WI38 (cell line): ENCODE measurements at regions not wholly inside any gene's neighbourhood (a gene's known extent, or its start where the extent isn't known, plus 50 kb on each side); places are given as distances from the start of the nearest gene placed in this dataset.
"Not testable (repeated sequence)": the region's sequence is repeated elsewhere in the genome, so short reads cannot be mapped to it uniquely, and the experiment has no call there.

Experiments
- H3K4me3 ChIP-seq: 2 replicates; pipeline ENCODE4 v1.5.1; 2011; ENCODE audit warnings: low read depth, mild to moderate bottlenecking, control low read depth, low read length
- TF ChIP-seq, protein P1 (sequence below): IDR thresholded peaks from 2 replicates; pipeline ENCODE4 v1.5.1; 2012; ENCODE audit warnings: low read depth, mild to moderate bottlenecking, control low read depth, low read length

DNA sequence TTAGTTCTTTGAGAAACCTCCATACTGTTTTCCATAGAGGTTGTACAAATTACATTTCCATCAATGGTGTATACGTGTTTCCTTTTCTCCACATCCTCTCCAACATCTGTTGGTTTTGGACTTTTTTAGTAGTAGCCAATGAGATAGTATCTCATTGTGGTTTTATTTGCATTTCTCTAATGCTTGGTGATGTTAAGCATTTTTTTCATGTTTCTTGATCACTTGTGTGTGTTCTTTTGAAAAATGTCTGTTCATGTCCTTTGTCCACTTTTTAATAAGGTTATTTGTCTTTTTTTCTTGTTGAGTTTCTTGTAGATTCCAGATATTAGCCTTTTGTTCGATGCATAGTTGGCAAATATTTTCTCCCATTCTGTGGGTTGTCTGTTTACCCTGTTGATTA, 392.3 kb upstream of the ZEB2 start:
- TF ChIP-seq, protein P1, sequence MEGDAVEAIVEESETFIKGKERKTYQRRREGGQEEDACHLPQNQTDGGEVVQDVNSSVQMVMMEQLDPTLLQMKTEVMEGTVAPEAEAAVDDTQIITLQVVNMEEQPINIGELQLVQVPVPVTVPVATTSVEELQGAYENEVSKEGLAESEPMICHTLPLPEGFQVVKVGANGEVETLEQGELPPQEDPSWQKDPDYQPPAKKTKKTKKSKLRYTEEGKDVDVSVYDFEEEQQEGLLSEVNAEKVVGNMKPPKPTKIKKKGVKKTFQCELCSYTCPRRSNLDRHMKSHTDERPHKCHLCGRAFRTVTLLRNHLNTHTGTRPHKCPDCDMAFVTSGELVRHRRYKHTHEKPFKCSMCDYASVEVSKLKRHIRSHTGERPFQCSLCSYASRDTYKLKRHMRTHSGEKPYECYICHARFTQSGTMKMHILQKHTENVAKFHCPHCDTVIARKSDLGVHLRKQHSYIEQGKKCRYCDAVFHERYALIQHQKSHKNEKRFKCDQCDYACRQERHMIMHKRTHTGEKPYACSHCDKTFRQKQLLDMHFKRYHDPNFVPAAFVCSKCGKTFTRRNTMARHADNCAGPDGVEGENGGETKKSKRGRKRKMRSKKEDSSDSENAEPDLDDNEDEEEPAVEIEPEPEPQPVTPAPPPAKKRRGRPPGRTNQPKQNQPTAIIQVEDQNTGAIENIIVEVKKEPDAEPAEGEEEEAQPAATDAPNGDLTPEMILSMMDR: no peak
- no peak overlapping the region for H3K4me3 ChIP-seq

DNA sequence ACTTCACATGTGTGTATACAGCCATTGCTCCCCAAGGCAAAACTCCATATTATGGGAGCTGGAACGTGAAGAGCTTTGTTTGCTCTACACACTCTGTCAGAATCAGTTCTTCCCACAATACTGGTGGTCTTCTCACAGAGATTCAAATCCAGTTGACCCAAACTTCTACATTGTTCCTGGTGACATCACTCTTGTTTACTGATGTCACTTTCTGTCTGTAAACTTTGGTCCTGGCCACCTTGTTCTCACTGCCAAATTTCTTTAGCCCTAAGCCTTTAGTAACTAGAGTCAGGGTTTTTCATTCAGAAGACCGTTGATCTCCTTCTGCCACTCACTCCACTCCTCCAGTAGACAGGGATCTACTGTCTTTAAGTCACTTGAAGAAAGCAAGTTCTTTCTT, 386.0 kb upstream of the ZEB2 start:
- TF ChIP-seq, protein P1: no peak
- H3K4me3 ChIP-seq: no peak overlapping the region

DNA sequence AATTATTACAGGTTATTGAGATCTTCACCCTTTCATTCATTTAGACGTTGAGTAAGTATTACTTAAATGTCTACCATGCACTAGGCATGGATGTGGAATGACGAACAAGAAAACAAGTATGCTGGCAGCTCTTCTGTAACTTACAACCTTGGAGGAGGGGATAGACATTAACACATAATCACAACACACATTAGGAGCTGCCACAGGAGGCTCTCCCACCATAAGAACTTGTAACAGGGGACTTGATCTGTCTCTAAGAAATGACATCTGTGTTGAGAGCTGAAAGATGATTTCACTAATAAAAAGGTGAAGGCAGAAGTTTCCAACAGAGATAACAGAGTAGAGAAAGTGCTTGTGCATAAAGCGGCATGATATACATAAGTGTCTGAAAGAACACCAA, 384.7 kb upstream of the ZEB2 start:
- TF ChIP-seq, protein P1: no peak
- no peak overlapping the region for H3K4me3 ChIP-seq

DNA sequence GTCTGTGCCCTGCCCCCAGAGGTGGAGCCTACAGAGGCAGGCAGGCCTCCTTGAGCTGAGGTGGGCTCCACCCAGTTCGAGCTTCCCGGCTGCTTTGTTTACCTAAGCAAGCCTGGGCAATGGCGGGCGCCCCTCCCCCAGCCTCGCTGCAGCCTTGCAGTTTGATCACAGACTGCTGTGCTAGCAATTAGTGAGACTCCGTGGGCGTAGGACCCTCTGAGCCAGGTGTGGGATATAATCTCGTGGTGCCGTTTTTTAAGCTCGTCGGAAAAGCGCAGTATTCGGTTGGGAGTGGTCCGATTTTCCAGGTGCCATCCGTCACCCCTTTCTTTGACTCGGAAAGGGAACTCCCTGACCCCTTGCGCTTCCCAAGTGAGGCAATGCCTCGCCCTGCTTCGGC, 383.1 kb upstream of the ZEB2 start:
- H3K4me3 ChIP-seq: not testable (repeated sequence)

DNA sequence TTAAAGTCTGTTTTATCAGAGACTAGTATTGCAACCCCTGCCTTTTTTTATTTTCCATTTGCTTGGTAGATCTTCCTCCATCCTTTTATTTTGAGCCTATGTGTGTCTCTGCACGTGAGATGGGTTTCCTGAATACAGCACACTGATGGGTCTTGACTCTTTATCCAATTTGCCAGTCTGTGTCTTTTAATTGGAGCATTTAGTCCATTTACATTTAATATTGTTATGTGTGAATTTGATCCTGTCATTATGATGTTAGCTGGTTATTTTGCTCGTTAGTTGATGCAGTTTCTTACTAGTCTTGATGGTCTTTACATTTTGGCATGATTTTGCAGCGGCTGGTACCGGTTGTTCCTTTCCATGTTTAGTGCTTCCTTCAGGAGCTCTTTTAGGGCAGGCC, 381.5 kb upstream of the ZEB2 start:
- H3K4me3 ChIP-seq: not testable (repeated sequence)

DNA sequence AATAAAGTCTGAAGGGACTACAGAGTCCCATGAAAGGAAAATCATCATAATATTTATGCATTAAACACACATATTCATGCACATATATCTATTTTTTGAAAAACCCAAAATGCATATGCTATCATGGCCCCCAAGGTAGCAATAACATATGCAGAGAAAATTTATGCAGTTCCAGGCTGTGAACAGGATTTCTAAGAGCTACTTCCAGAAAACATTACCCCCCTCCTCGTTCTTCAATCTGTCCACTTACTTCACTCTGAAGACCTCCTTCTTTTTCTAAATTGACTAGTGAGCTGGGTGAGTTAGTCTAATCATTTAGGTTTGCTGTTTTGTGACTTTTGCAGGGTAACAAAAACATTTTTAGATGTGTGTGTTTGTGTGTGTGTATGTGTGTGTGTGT, 376.4 kb upstream of the ZEB2 start:
- TF ChIP-seq, protein P1: no peak
- no peak overlapping the region for H3K4me3 ChIP-seq

DNA sequence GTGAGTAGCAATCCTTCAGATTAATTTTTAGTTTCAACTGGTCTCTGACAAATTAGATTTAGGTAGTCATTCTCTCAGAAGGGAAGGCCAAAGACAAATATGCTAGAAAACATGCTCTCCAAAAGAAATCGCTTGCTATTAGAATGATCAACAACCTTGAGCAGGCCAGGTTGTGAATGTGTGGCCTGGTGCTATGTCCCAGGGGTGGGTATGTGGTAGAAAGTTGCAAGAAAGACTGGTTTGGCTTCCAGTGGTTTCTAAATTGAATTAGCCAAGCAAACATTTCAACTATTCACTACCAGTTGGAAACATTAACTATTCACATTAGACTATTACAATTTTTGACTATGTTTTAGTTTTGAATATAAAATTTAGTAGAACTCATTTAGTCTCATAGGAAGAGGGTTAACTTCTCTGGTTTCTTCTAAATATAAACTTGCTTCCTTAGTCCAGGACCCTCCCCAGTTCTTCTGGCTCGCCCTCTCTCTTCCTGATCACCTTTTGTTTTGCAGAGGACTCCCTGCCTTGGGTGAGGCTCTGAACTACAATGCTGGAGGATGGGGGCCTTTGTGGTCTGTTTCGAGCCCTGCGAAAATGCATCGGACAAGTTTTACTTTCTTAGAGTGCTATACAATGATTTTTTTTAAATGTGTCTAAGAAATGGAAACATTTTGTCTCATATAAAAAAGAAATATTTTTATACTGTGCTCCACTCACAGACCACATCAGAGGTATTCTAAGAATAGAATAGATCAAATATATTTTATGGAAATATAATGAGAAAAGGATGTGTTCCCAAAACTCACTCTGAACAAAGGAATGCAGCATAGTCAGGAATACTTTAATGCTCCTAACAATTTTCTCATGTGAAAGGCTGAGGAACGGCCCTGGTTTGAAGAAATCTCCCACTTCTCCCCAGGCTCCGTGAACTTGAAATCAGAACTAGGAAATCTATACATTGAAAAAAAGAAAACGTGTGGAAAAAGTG, 375.0 kb upstream of the ZEB2 start:
- H3K4me3 ChIP-seq: no peak overlapping the region
- TF ChIP-seq, protein P1: no peak

DNA sequence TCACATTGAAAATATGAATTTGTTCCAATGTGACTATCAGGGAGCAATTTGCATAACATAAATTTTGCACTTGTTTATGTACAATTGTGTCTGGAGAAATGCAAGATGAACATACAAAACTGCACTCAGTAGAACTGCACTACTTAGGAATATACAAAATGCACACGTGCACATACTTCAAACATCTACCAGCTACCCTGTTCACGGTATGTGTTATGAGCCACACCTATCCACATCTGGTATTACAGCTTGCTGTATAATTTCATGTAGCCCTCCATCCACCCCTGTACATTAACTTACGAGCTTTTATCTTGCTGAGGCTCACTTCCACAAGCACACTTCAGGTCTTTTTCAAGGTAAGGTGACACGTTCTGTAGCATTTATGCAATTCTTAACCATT, 373.5 kb upstream of the ZEB2 start:
- no peak overlapping the region for H3K4me3 ChIP-seq
- TF ChIP-seq, protein P1: no peak
